ENCODE measurements at regions not wholly inside any gene's neighbourhood (a gene's known extent, or its start where the extent isn't known, plus 50 kb on each side); places are given as distances from the start of the nearest gene placed in this dataset.
"Not testable (repeated sequence)": the region's sequence is repeated elsewhere in the genome, so short reads cannot be mapped to it uniquely, and the experiment has no call there.

DNA sequence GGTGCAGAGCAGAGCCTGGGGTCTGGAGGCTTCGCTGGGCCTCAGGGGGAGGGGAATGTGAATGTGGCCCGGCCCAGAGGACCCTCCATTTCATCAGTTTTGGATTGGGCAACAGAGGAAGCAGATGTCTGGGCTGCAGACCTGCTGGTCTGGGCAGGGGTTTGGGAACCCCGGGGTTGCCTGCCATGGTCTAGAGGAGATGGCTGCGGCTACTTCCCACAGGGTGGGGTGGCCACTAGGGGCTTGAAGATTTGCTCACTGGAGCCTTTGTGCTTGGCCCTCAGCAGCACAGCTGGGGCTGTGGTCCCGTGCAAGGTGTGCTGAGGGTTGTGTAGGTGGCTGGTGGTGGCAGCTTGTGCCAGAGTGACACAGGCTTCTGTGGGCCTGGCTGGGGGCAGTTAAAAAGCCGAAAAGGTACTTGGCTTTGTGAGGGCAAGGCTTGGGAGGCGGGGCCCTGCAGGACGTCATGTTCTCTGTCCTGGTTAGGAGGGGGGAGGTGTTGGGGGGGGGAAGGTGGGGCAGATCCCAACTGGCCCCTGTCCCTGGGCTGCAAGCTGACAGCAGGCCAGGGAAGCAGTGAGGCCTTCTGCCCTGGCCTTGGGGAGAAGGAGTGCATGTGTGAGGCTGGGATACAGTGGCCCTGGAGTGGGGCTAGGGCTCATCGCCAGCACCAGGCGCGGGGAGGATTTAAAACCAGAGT, 98.0 kb downstream of the KPNA2 start:
- Mint-ChIP-seq H3K9me3 (no peaks in the 10 kb centered on the region), H3K27ac (peak overlapping the region in 1 of 2 donors; percentile 82), H3K36me3 (no peaks in the 10 kb centered on the region)
- DNase-seq (ENCODE audit: low spot score in 2 of 2) = no peak
- ATAC-seq = no peak

- ATAC-seq (no peak), DNase-seq (ENCODE audit: low spot score in 2 of 2) (no peak)
- Mint-ChIP-seq H3K9me3 (no peaks in the 10 kb centered on the region), H3K36me3 (no peaks in the 10 kb centered on the region), H3K27ac (no peak overlapping the region)
Measured at GRCh38 chr17:68134046-68134637, 98.6 kb downstream of the KPNA2 start.

- DNase-seq (ENCODE audit: low spot score in 2 of 2) (no peak), ATAC-seq (no peak)
- Mint-ChIP-seq H3K36me3 (no peaks in the 10 kb centered on the region), H3K27ac (no peak overlapping the region), H3K9me3 (no peaks in the 10 kb centered on the region)
Measured at GRCh38 chr17:68134731-68135130, 99.2 kb downstream of the KPNA2 start.

DNA sequence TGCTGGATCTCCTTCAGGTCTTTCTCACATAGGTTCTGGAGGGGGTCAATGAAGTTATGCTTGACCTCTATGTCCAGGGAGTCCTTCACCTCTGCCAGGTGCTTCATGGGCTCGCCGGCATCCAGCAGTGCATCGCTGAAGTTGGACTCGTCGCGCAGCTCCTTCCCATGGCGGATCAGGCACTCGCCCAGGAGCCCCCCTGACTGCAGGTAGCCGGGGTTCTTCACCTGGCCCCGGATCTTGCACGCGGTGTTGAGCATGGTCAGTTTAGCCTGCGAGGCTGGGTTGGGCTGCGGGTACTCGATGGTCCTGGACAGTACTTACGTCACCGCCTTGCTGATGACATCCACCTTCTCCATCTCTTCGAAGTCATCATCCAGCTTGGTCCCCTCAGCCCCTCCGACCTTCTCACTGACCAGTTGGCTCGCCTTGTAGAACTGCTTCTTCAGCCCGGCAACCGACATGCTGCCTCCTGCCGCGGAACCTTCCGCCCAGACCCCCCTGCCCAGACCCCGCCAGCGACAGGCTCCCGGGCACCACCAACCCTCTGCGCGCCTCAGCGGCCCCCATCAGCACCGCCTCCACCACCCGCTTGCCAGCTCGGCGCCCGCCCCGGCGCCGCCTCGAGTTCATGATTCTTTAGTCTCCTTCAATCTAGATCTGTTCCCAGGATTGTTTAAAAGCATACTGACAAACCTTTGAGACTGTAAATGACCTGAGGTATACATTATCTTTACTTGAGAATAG, 99.8 kb downstream of the KPNA2 start:
- Mint-ChIP-seq H3K27ac (no peak overlapping the region), H3K9me3 (no peaks in the 10 kb centered on the region), H3K36me3 (no peaks in the 10 kb centered on the region)
- DNase-seq (ENCODE audit: low spot score in 2 of 2) = no peak
- no peak for ATAC-seq

DNA sequence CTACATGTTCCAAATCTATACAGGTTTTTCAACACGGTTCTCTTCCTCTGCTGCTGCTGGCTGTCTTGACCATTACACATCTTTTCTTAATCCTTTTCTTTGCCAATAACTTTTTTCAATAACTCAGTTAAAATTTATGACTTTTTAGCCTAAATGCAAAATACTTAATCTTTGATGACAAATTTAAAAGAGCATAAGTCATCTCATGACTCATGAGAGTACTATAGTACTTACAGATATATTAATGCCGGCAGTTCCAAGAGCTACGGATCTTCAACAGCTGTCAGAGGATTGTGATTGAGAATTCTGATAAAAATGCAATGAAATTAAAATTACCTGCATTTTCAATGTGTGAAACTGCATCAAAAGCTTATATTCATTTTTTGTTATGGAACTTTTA, 105.5 kb downstream of the KPNA2 start:
- DNase-seq (ENCODE audit: low spot score in 2 of 2) = no peak
- H3K9me3 Mint-ChIP-seq = no peaks in the 10 kb centered on the region
- ATAC-seq = no peak
- no peaks in the 10 kb centered on the region for H3K36me3 Mint-ChIP-seq
- H3K27ac Mint-ChIP-seq = no peak overlapping the region

DNA sequence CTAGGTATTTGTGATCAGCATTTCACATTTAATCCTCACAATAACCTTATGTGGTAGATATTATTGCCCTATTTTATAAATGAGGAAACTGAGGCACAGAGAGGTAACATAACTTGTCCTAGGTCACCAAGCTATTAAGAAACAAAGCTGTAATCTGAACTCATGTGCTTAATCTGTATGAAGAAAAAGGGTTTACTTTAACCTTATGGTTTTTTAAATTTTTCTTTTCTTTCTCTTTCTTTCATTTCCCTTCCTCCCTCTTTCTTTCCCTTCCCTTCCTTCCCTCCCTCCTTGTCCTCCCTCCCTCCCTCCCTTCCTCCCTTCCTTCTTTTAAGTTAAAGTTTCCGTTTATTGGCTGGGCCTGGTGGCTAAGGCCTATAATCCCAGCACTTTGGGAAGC, 105.2 kb upstream of the AMZ2 start:
- no peak overlapping the region for H3K27ac Mint-ChIP-seq
- DNase-seq (ENCODE audit: low spot score in 2 of 2) (no peak), ATAC-seq (no peak)
- H3K9me3 Mint-ChIP-seq = no peaks in the 10 kb centered on the region
- no peaks in the 10 kb centered on the region for H3K36me3 Mint-ChIP-seq

- H3K9me3 Mint-ChIP-seq = no peaks in the 10 kb centered on the region
- no peak for DNase-seq (ENCODE audit: low spot score in 2 of 2)
- no peak for ATAC-seq
- H3K27ac Mint-ChIP-seq = no peak overlapping the region
- H3K36me3 Mint-ChIP-seq = no peaks in the 10 kb centered on the region
Measured at GRCh38 chr17:68143425-68143824, 104.4 kb upstream of the AMZ2 start.

GRCh38 chr17:68145088-68145487, 102.8 kb upstream of the AMZ2 start:
- H3K27ac Mint-ChIP-seq = no peak overlapping the region
- H3K36me3 Mint-ChIP-seq = no peaks in the 10 kb centered on the region
- no peak for ATAC-seq
- DNase-seq (ENCODE audit: low spot score in 2 of 2) = no peak
- no peaks in the 10 kb centered on the region for H3K9me3 Mint-ChIP-seq

- no peaks in the 10 kb centered on the region for H3K36me3 Mint-ChIP-seq
- DNase-seq (ENCODE audit: low spot score in 2 of 2) (no peak), ATAC-seq (no peak)
- no peaks in the 10 kb centered on the region for H3K9me3 Mint-ChIP-seq
- no peak overlapping the region for H3K27ac Mint-ChIP-seq
Measured at GRCh38 chr17:68148936-68149335, 98.9 kb upstream of the AMZ2 start.

DNA sequence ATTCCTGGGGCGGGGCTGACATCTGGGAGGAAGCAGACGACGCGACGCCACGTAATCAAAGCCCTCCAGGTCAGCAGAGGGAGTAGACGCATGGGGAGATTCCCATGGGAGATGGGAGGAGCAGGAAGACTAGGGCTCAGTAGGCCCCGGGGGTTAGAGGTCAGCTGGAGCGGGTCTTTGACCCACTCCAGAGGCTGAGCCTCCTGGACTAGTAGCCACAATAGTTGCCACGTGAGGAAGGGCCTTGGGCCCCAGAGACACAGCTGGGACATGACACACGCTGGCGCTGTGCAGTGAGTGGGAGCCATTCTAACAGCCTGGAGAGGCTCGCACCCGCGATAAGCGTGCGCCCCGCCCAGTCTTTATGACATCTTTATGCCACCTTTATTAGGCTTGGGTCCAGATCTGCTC, 95.7 kb upstream of the AMZ2 start:
- no peak for ATAC-seq
- DNase-seq (ENCODE audit: low spot score in 2 of 2) = no peak

DNA sequence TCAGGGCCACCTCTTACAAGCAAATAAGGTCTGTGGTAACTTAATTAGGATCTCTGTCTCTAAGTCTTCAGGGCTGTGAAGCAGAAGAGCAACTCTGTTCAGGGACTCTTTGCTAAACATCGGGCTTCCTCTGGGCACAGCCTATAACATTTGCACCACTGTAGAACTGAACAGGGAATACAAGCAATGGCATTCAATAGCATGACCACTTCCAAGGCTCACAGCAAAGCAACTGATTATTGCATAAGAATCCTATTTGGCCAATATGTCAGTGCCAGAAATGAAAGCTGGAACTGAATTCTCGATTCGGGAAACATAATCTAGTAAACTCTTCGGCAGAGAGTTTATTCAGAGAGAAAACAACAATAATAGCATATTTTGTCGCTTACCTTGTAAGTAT, 92.2 kb upstream of the AMZ2 start:
- Mint-ChIP-seq H3K27ac (no peak overlapping the region), H3K36me3 (no peaks in the 10 kb centered on the region), H3K9me3 (no peaks in the 10 kb centered on the region)
- no peak for DNase-seq (ENCODE audit: low spot score in 2 of 2)
- no peak for ATAC-seq

More for the DNA sequence above, 95.7 kb upstream of the AMZ2 start:
- Mint-ChIP-seq H3K9me3 (no peaks in the 10 kb centered on the region), H3K36me3 (no peaks in the 10 kb centered on the region), H3K27ac (no peak overlapping the region)

- no peaks in the 10 kb centered on the region for H3K9me3 Mint-ChIP-seq
- H3K27ac Mint-ChIP-seq = no peak overlapping the region
- ATAC-seq (no peak), DNase-seq (ENCODE audit: low spot score in 2 of 2) (no peak)
- H3K36me3 Mint-ChIP-seq = no peaks in the 10 kb centered on the region
Measured at GRCh38 chr17:68161644-68162428, 86.0 kb upstream of the AMZ2 start.

DNA sequence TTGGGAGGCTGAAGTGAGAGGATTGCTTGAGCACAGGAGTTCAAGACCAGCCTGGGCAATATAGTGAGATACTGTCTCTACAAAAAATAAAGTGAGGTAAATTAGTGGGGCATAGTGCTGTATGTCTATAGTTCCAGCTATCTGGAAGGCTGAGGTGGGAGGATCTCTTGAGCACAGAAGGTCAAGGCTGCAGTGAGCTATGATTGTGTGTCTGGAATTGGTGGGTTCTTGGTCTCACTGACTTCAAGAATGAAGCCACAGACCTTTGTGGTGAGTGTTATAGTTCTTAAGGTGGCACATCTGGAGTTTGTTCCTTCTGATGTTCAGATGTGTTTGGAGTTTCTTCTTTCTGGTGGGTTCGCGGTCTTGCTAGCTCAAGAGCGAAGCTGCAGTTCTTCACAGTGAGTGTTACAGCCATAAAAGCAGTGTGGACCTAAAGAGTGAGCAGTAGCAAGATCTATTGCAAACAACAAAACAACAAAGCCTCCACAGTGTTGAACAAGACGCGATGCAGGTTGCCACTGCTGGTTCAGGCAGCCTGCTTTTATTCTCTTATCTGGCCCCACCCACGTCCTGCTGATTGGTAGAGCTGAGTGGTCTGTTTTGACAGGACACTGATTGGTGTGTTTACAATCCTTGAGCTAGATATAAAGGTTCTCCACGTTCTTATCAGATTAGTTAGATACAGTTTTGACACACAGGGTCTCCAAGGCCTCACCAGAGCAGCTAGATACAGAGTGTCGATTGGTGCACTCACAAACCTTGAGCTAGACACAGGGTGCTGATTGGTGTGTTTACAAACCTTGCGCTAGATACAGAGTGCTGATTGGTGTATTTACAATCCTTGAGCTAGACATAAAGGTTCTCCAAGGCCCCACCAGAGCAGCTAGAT, 79.3 kb upstream of the AMZ2 start:
- H3K36me3 Mint-ChIP-seq; DNase-seq (ENCODE audit: low spot score in 2 of 2); H3K9me3 Mint-ChIP-seq; H3K27ac Mint-ChIP-seq; ATAC-seq: not testable (repeated sequence)

GRCh38 chr17:68169165-68169821, 78.5 kb upstream of the AMZ2 start:
- H3K36me3 Mint-ChIP-seq; H3K27ac Mint-ChIP-seq; H3K9me3 Mint-ChIP-seq; ATAC-seq; DNase-seq (ENCODE audit: low spot score in 2 of 2): not testable (repeated sequence)

DNA sequence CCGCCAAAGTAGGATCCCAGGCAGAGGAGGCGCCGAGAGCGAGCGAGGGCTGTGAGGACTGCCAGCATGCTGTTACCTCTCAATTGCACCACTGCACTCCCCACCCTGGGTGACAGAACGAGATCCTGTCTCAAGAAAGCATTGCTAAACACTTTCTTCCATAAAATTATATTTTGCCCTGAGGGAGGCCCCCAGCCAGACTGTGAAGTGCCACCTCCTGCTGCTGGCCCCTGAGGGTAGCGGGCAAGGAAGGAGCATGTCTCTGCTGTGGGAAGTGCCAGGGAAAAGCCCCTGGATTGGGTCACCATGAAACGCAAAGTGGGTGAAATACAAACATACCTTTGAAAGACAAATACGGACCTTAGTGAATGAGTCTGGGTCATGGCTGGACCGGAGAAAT, 78.0 kb upstream of the AMZ2 start:
- H3K27ac Mint-ChIP-seq = no peak overlapping the region

GRCh38 chr17:68170246-68170645, 77.6 kb upstream of the AMZ2 start:
- ATAC-seq (no peak), DNase-seq (ENCODE audit: low spot score in 2 of 2) (no peak)
- Mint-ChIP-seq H3K27ac (no peak overlapping the region), H3K36me3 (no peaks in the 10 kb centered on the region), H3K9me3 (no peaks in the 10 kb centered on the region)

More for the DNA sequence above, 78.0 kb upstream of the AMZ2 start:
- Mint-ChIP-seq H3K9me3 (no peaks in the 10 kb centered on the region), H3K36me3 (no peaks in the 10 kb centered on the region)
- ATAC-seq (no peak), DNase-seq (ENCODE audit: low spot score in 2 of 2) (no peak)

Data from activated naive CD4-positive, alpha-beta T cell treated with anti-CD3 and anti-CD28 coated beads, Interleukin-2, amount 50 U/mL, for 72 hours (primary cell).